IMR-90 (cell line): ENCODE measurements at regions not wholly inside any gene's neighbourhood (a gene's known extent, or its start where the extent isn't known, plus 50 kb on each side); places are given as distances from the start of the nearest gene placed in this dataset.

Source experiments
- CEBPB ChIP-seq: IDR thresholded peaks from 2 replicates; pipeline ENCODE4 v1.6.1; 2012; ENCODE audit warnings: low read depth, low read length, improper control_type of control experiment
- CHD1 ChIP-seq: IDR thresholded peaks from 2 replicates; pipeline ENCODE4 v1.6.1; 2012; ENCODE audit warnings: low read depth, low read length, improper control_type of control experiment
- FOS ChIP-seq: fragments of 150-350 bp; IDR thresholded peaks from 2 replicates; pipeline ENCODE4 v1.6.1; 2016; ENCODE audit warnings: low read depth, low read length
- MAFK ChIP-seq: IDR thresholded peaks from 2 replicates; pipeline ENCODE4 v1.6.1; 2012; ENCODE audit warnings: low read depth, low read length, improper control_type of control experiment
- MXI1 ChIP-seq: IDR thresholded peaks from 2 replicates; pipeline ENCODE4 v1.6.1; 2012; ENCODE audit warnings: low read depth, mild to moderate bottlenecking, low read length, moderate library complexity, borderline replicate concordance
- POLR2A ChIP-seq: IDR thresholded peaks from 2 replicates; pipeline ENCODE4 v1.6.1; 2012; ENCODE audit warnings: mild to moderate bottlenecking, low read depth, low read length
- RAD21 ChIP-seq: IDR thresholded peaks from 2 replicates; pipeline ENCODE4 v1.6.1; 2012; ENCODE audit warnings: low read length, improper control_type of control experiment
- RFX5 ChIP-seq: IDR thresholded peaks from 2 replicates; pipeline ENCODE4 v1.8.0; 2012; ENCODE audit warnings: low read depth, mild to moderate bottlenecking, low read length, moderate library complexity
- SMC3 ChIP-seq: fragments of 150-350 bp; IDR thresholded peaks from 2 replicates; pipeline ENCODE4 v1.6.1; 2016; ENCODE audit warnings: low read depth, mild to moderate bottlenecking, antibody characterized with exemption, low read length, moderate library complexity
- TF ChIP-seq, protein P1 (sequence below): fragments of 150-350 bp; IDR thresholded peaks from 2 replicates; pipeline ENCODE4 v1.6.1; 2017; ENCODE audit warnings: mild to moderate bottlenecking, antibody characterized with exemption, low read length, low read depth
- TF ChIP-seq, protein P2 (sequence below): conservative IDR thresholded peaks from 2 replicates; pipeline ENCODE4 v1.5.1; 2012; ENCODE audit warnings: mild to moderate bottlenecking, low read depth, low read length, improper control_type of control experiment
- TF ChIP-seq, protein P3 (sequence below): fragments of 150-350 bp; IDR thresholded peaks from 2 replicates; pipeline ENCODE4 v1.6.1; 2016; ENCODE audit warnings: low read depth, mild to moderate bottlenecking, low read length, moderate library complexity, borderline replicate concordance

DNA sequence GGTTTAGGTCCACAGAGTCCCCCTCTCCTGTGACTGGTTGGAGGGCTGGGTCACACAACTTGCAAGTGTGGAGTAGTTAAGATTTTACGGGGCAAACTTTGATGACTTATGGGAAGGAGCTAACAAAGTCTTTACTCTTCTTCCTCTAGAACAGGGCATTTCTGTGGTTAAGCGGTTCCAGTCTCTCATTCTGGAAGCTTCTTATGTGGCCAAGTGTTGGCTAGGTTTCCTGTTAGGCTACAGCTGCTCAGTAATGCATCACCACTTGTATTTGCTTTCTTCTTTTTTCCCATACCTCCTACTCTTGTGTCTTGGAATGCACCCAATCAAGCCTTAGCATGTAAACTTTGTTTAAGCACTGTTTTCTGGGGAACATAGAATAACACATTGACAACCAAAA, 100.6 kb upstream of the PLAAT1 start:
- TF ChIP-seq, protein P1, sequence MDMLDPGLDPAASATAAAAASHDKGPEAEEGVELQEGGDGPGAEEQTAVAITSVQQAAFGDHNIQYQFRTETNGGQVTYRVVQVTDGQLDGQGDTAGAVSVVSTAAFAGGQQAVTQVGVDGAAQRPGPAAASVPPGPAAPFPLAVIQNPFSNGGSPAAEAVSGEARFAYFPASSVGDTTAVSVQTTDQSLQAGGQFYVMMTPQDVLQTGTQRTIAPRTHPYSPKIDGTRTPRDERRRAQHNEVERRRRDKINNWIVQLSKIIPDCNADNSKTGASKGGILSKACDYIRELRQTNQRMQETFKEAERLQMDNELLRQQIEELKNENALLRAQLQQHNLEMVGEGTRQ = no peak
- no peak for TF ChIP-seq MXI1
- TF ChIP-seq, protein P2, sequence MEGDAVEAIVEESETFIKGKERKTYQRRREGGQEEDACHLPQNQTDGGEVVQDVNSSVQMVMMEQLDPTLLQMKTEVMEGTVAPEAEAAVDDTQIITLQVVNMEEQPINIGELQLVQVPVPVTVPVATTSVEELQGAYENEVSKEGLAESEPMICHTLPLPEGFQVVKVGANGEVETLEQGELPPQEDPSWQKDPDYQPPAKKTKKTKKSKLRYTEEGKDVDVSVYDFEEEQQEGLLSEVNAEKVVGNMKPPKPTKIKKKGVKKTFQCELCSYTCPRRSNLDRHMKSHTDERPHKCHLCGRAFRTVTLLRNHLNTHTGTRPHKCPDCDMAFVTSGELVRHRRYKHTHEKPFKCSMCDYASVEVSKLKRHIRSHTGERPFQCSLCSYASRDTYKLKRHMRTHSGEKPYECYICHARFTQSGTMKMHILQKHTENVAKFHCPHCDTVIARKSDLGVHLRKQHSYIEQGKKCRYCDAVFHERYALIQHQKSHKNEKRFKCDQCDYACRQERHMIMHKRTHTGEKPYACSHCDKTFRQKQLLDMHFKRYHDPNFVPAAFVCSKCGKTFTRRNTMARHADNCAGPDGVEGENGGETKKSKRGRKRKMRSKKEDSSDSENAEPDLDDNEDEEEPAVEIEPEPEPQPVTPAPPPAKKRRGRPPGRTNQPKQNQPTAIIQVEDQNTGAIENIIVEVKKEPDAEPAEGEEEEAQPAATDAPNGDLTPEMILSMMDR = no peak
- TF ChIP-seq SMC3 = no peak
- no peak for TF ChIP-seq POLR2A
- TF ChIP-seq RAD21 = no peak
- TF ChIP-seq, protein P3, sequence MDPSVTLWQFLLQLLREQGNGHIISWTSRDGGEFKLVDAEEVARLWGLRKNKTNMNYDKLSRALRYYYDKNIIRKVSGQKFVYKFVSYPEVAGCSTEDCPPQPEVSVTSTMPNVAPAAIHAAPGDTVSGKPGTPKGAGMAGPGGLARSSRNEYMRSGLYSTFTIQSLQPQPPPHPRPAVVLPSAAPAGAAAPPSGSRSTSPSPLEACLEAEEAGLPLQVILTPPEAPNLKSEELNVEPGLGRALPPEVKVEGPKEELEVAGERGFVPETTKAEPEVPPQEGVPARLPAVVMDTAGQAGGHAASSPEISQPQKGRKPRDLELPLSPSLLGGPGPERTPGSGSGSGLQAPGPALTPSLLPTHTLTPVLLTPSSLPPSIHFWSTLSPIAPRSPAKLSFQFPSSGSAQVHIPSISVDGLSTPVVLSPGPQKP = no peak
- TF ChIP-seq MAFK = no peak
- no peak for TF ChIP-seq CHD1
- TF ChIP-seq CEBPB = no peak
- TF ChIP-seq FOS = no peak
- TF ChIP-seq RFX5 = no peak
